GM21576 (cell line): ENCODE measurements at regions not wholly inside any gene's neighbourhood (a gene's known extent, or its start where the extent isn't known, plus 50 kb on each side); places are given as distances from the start of the nearest gene placed in this dataset.

ENCODE experiments used
- ATAC-seq: cut with Tn5 transposase; IDR thresholded peaks from one replicate; pipeline ENCODE4 v1.9.1; 2021; ENCODE audit warnings: mild to moderate bottlenecking, moderate library complexity; ENCODE audit not compliant: unreplicated experiment

GRCh38 chr2:148567716-148568115, 76.8 kb upstream of the EPC2 start:
- no peak for ATAC-seq

GRCh38 chr2:148568597-148568996, 76.0 kb upstream of the EPC2 start:
- no peak for ATAC-seq

- no peak for ATAC-seq
These were observed 75.3 kb upstream of the EPC2 start for GRCh38 chr2:148569221-148569620.

- no peak for ATAC-seq
These were observed 73.6 kb upstream of the EPC2 start for GRCh38 chr2:148570989-148571388.

GRCh38 chr2:148577845-148578492, 66.6 kb upstream of the EPC2 start:
- ATAC-seq, result no peak

- peak; percentile 64 for ATAC-seq
These were observed 66.1 kb upstream of the EPC2 start for GRCh38 chr2:148578493-148578884.

- ATAC-seq, result no peak
These were observed 61.7 kb upstream of the EPC2 start for GRCh38 chr2:148582679-148583511.

- ATAC-seq, result no peak
These were observed 58.9 kb upstream of the EPC2 start for GRCh38 chr2:148585696-148586095.

- no peak for ATAC-seq
These were observed 57.9 kb upstream of the EPC2 start for GRCh38 chr2:148586522-148587128.

GRCh38 chr2:148590612-148591011, 53.9 kb upstream of the EPC2 start:
- ATAC-seq, result no peak

GRCh38 chr2:148592791-148593190, 51.8 kb upstream of the EPC2 start:
- ATAC-seq, result no peak

- no peak for ATAC-seq
These were observed 51.1 kb upstream of the EPC2 start for GRCh38 chr2:148593421-148593820.

- no peak for ATAC-seq
These were observed 50.3 kb upstream of the EPC2 start for GRCh38 chr2:148594216-148594615.
